ENCODE measurements at regions not wholly inside any gene's neighbourhood (a gene's known extent, or its start where the extent isn't known, plus 50 kb on each side); places are given as distances from the start of the nearest gene placed in this dataset.

DNA sequence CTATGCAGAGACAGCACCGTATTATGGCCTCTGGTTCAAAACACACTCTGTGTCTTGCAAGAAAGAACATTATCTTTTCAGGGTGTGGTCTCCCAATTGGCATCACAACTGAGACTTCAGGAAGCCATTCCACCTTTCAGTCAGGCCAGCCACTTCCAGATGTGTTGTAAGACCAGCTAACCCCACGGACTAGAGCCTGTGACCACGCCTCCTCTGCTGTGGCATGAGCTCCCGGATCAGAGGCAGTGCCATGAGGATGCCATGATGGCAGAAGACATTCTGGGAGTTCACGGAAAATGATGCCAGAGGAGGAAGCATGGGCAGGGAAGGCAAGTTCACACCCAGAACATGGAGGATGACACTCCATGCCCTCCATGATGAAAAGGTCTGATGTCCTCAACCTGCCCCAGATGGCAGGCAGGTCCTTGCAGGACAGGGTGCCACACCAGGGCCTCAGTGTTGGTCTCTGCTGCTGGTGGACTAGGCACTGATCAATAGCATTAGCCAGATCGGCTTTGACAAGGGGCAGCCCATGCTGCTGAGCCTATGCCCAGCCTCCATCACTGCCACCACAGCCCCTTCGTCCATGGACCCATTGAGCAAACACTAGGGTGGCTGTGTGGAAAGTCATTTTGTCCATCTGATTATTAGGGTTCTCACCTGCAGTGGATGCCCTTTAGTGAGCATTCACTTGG, 341.6 kb downstream of the MATN1 start (continued):
- TF ChIP-seq, protein P1, sequence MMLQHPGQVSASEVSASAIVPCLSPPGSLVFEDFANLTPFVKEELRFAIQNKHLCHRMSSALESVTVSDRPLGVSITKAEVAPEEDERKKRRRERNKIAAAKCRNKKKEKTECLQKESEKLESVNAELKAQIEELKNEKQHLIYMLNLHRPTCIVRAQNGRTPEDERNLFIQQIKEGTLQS (IDR thresholded peaks at IDR 0.05) = no peak

GRCh38 chr1:30381266-30381665, 342.1 kb downstream of the MATN1 start:
- H3K36me3 ChIP-seq (ENCODE audit: control insufficient read depth in 4 of 4, insufficient read depth in 3 of 4, low read depth in 1 of 4, low read length in 3 of 4) = no peaks in the 10 kb centered on the region

More at GRCh38 chr1:30381266-30381665, 342.1 kb downstream of the MATN1 start:
- Histone ChIP-seq H3K4me3 (ENCODE audit: low read depth in 1 of 3, low read length in 3 of 3) (no peak overlapping the region), H3K27me3 (ENCODE audit: control insufficient read depth in 4 of 4, insufficient read depth in 4 of 4, low read length in 3 of 4) (no peaks in the 10 kb centered on the region), H3K9ac (ENCODE audit: low read depth in 1 of 2, low read length in 2 of 2) (no peak overlapping the region), H3K27ac (ENCODE audit: low read depth in 1 of 2, low read length in 2 of 2) (no peak overlapping the region), H3K9me3 (ENCODE audit: control insufficient read depth in 4 of 4, low read length in 3 of 4) (no peaks in the 10 kb centered on the region), H3K4me1 (ENCODE audit: control insufficient read depth in 4 of 4, insufficient read depth in 4 of 4, low read length in 3 of 4) (peaks cover 0 to 6% (median 3%) of the 10 kb centered on the region in 4 donors)
- TF ChIP-seq, protein P2, sequence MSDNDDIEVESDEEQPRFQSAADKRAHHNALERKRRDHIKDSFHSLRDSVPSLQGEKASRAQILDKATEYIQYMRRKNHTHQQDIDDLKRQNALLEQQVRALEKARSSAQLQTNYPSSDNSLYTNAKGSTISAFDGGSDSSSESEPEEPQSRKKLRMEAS (IDR thresholded peaks at IDR 0.05) = no peak
- TF ChIP-seq FOXA2 (IDR thresholded peaks at IDR 0.05) (no peak), YY1 (IDR thresholded peaks at IDR 0.05) (no peak), JUND (IDR thresholded peaks at IDR 0.05) (no peak), CTCF (IDR thresholded peaks at IDR 0.05; ENCODE audit: low read depth, low read length, missing input control) (no peak), HNF4G (IDR thresholded peaks at IDR 0.05) (no peak), GABPA (IDR thresholded peaks at IDR 0.05 in 1 of 2, conservative IDR thresholded peaks at IDR 0.05 in 1 of 2) (no peak), RAD21 (IDR thresholded peaks at IDR 0.05) (no peak), REST (IDR thresholded peaks at IDR 0.05) (no peak)
- TF ChIP-seq, protein P3, sequence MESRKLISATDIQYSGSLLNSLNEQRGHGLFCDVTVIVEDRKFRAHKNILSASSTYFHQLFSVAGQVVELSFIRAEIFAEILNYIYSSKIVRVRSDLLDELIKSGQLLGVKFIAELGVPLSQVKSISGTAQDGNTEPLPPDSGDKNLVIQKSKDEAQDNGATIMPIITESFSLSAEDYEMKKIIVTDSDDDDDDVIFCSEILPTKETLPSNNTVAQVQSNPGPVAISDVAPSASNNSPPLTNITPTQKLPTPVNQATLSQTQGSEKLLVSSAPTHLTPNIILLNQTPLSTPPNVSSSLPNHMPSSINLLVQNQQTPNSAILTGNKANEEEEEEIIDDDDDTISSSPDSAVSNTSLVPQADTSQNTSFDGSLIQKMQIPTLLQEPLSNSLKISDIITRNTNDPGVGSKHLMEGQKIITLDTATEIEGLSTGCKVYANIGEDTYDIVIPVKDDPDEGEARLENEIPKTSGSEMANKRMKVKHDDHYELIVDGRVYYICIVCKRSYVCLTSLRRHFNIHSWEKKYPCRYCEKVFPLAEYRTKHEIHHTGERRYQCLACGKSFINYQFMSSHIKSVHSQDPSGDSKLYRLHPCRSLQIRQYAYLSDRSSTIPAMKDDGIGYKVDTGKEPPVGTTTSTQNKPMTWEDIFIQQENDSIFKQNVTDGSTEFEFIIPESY (IDR thresholded peaks at IDR 0.05) = no peak
- 73% methylated on average over 5 of the region's 5 CpGs for WGBS
- no peak for DNase-seq (ENCODE audit: low spot score)
